Smooth muscle cell (in vitro differentiated cells): ENCODE measurements at regions not wholly inside any gene's neighbourhood (a gene's known extent, or its start where the extent isn't known, plus 50 kb on each side); places are given as distances from the start of the nearest gene placed in this dataset.

Source experiments
- DNase-seq: peaks from one replicate; lab custom pipeline; 2025; ENCODE audit not compliant: unreplicated experiment; lab: John Stamatoyannopoulos, UW
- H2AFZ ChIP-seq: fragments of 200-600 bp; sonication (generic); 2 replicates; pipeline ENCODE4 v1.6.0; 2016; ENCODE audit warnings: antibody characterized with exemption, low read depth, mild to moderate bottlenecking
- H3F3A ChIP-seq: fragments of 200-600 bp; sonication (generic); 2 replicates; pipeline ENCODE4 v1.6.0; 2017; ENCODE audit warnings: antibody characterized with exemption, low read depth
- H3K27ac ChIP-seq: fragments of 200-600 bp; sonication (generic); 2 replicates; pipeline ENCODE4 v1.5.1; 2016; ENCODE audit warnings: low read depth, mild to moderate bottlenecking
- H3K27me3 ChIP-seq: fragments of 200-600 bp; sonication (generic); 2 replicates; pipeline ENCODE4 v1.6.1; 2016; ENCODE audit warnings: low read depth, mild to moderate bottlenecking
- H3K36me3 ChIP-seq: fragments of 200-600 bp; sonication (generic); 2 replicates; pipeline ENCODE4 v1.5.1; 2016; ENCODE audit warnings: low read depth
- H3K4me1 ChIP-seq: fragments of 200-600 bp; sonication (generic); 2 replicates; pipeline ENCODE4 v1.5.1; 2016; ENCODE audit warnings: low read depth
- H3K4me2 ChIP-seq: fragments of 200-600 bp; sonication (generic); 2 replicates; pipeline ENCODE4 v1.6.0; 2016; ENCODE audit warnings: mild to moderate bottlenecking
- H3K4me3 ChIP-seq: fragments of 200-600 bp; sonication (generic); 2 replicates; pipeline ENCODE4 v1.5.1; 2016; ENCODE audit warnings: mild to moderate bottlenecking
- H3K79me2 ChIP-seq: fragments of 200-600 bp; sonication (generic); 2 replicates; pipeline ENCODE4 v1.6.0; 2016; ENCODE audit warnings: low read depth, mild to moderate bottlenecking
- H3K9ac ChIP-seq: fragments of 200-600 bp; sonication (generic); 2 replicates; pipeline ENCODE4 v1.6.0; 2016; ENCODE audit warnings: low read depth
- H3K9me3 ChIP-seq: fragments of 200-600 bp; sonication (generic); replicated peaks from 2 replicates; pipeline ENCODE4 v1.5.1; 2016; ENCODE audit warnings: low read depth
- H4K20me1 ChIP-seq: fragments of 200-600 bp; sonication (generic); 2 replicates; pipeline ENCODE4 v1.6.0; 2016; ENCODE audit warnings: low read depth
- WGBS: methylation state at CpG from one replicate; pipeline ENCODE4 v1.1.7; 2016; ENCODE audit warnings: low lambda C conversion rate; 5-methylcytosine and 5-hydroxymethylcytosine counted together
- TF ChIP-seq, protein P1 (sequence below): fragments of 200-600 bp; sonication (generic); IDR thresholded peaks from 2 replicates; pipeline ENCODE4 v1.5.1; 2017; ENCODE audit warnings: borderline replicate concordance, mild to moderate bottlenecking, antibody characterized with exemption; ENCODE audit not compliant: insufficient read depth, poor library complexity, severe bottlenecking

DNA sequence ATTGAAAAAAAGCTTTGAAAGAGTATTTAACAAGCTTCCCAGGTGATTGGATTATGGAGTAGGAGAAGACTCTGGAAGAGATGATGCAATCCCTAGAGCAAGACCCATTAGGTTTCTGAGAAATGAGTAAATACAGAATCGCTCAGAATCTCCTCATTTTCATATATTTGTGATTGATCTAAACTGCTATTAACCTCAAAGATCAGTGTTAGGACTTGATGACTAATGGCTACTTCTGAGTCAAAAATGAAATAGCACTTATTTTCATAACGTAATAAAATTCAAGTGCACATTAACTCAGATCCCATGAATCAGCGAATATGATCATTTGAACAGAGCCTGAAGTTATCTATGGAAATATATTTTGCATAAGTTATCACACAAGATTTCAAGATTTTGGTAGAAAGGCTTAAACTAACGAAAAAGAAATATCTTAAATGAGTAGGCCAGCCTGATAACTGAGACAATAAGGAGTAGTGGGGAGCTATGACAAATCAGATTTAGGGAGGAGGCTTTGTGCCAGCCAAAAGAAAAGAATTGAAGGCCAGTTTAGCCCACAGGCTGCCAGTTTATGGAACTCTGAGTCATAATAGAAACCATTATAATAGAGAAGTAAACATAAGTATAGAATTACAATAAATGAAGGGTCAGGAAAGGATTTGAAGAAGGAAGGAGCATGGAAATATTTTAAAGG lies 106.7 kb upstream of the OSMR start:
- no peak for DNase-seq
- no peak overlapping the region for H3K4me3 ChIP-seq
- H3K27me3 ChIP-seq, result no peaks in the 10 kb centered on the region
- no peaks in the 10 kb centered on the region for H3K9me3 ChIP-seq
- H2AFZ ChIP-seq, result no peak overlapping the region
- TF ChIP-seq, protein P1, sequence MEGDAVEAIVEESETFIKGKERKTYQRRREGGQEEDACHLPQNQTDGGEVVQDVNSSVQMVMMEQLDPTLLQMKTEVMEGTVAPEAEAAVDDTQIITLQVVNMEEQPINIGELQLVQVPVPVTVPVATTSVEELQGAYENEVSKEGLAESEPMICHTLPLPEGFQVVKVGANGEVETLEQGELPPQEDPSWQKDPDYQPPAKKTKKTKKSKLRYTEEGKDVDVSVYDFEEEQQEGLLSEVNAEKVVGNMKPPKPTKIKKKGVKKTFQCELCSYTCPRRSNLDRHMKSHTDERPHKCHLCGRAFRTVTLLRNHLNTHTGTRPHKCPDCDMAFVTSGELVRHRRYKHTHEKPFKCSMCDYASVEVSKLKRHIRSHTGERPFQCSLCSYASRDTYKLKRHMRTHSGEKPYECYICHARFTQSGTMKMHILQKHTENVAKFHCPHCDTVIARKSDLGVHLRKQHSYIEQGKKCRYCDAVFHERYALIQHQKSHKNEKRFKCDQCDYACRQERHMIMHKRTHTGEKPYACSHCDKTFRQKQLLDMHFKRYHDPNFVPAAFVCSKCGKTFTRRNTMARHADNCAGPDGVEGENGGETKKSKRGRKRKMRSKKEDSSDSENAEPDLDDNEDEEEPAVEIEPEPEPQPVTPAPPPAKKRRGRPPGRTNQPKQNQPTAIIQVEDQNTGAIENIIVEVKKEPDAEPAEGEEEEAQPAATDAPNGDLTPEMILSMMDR, result no peak
- H3F3A ChIP-seq, result no peaks in the 10 kb centered on the region
- H3K4me2 ChIP-seq, result no peak overlapping the region
- H3K4me1 ChIP-seq, result no peaks in the 10 kb centered on the region
- WGBS, result 94% methylated on average over 4 of the region's 4 CpGs
- no peak overlapping the region for H3K27ac ChIP-seq
- no peak overlapping the region for H3K9ac ChIP-seq
- H3K36me3 ChIP-seq, result no peaks in the 10 kb centered on the region
- H4K20me1 ChIP-seq, result no peaks in the 10 kb centered on the region
- no peaks in the 10 kb centered on the region for H3K79me2 ChIP-seq

DNA sequence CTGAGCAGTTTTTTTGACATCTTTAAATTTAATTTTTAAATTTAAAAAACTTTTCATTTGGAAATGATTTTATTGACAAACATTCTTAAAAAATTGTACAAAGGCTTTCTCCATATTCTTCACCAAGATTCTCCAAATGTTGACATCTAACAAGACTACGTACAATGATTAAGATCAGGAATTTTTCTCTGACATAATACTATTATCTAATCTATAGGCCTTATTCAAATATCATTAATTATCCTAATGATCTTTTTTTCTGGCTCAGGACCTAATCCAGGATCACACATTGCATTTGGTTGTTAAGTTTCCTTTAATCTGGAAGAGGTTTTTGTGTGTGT lies 106.1 kb upstream of the OSMR start:
- no peaks in the 10 kb centered on the region for H3F3A ChIP-seq
- TF ChIP-seq, protein P1, result no peak
- no peaks in the 10 kb centered on the region for H3K36me3 ChIP-seq
- no peak overlapping the region for H3K4me2 ChIP-seq
- no peaks in the 10 kb centered on the region for H4K20me1 ChIP-seq
- H3K9ac ChIP-seq, result no peak overlapping the region
- no peaks in the 10 kb centered on the region for H3K4me1 ChIP-seq
- H3K4me3 ChIP-seq, result no peak overlapping the region
- no peaks in the 10 kb centered on the region for H3K9me3 ChIP-seq
- no peak overlapping the region for H2AFZ ChIP-seq
- no peak overlapping the region for H3K27ac ChIP-seq
- 93% methylated on average over 1 of the region's 1 CpG for WGBS
- no peaks in the 10 kb centered on the region for H3K27me3 ChIP-seq
- no peaks in the 10 kb centered on the region for H3K79me2 ChIP-seq
- no peak for DNase-seq

DNA sequence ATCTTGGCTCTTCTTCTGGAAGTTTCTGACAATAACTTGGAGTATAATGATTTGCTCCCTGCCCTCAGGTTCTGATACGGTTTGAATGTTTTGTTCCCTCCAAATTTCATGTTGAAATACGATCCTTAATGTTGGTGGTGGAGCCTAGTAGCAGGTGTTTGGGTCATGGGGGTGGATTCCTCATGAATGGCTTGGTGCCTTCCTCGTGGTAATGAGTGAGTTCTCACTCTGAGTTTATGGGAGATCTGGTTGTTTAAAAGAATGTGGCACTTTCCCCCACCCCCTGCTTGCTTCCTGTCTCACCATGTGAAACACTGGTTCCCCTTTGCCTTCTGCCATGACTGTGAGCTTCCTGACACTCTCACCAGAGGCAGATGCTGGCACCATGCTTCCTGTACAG lies 103.0 kb upstream of the OSMR start:
- Histone ChIP-seq H4K20me1 (no peaks in the 10 kb centered on the region), H3K4me2 (no peak overlapping the region), H3K4me1 (no peaks in the 10 kb centered on the region), H3K27ac (no peak overlapping the region), H3K9me3 (no peaks in the 10 kb centered on the region), H3K36me3 (no peaks in the 10 kb centered on the region), H3K27me3 (no peaks in the 10 kb centered on the region), H3F3A (no peaks in the 10 kb centered on the region), H3K9ac (no peak overlapping the region), H3K79me2 (no peaks in the 10 kb centered on the region), H2AFZ (no peak overlapping the region), H3K4me3 (no peak overlapping the region)
- TF ChIP-seq, protein P1, result no peak
- 80% methylated on average over 3 of the region's 3 CpGs for WGBS
- no peak for DNase-seq

DNA sequence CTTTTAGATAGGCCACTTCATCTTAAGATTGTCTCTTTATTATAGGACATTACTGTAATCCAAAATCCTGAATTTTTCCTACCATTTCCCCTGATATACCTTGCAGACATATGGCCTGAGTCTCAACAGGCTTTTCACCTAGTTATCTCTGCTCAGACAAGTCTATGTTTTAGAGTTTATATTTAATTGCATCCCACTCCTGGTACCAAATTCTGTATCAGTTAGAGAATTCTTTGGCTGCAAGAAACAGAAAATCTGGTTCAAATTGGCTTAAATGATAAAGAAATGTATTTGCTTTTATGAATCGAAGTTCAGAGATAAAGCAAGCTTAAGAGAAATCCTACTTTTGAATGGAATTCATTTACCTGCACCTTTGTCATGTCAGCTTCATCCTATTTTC lies 102.2 kb upstream of the OSMR start:
- Histone ChIP-seq H3K4me1 (no peaks in the 10 kb centered on the region), H3K27ac (no peak overlapping the region), H2AFZ (no peak overlapping the region), H3K4me2 (no peak overlapping the region), H3K79me2 (no peaks in the 10 kb centered on the region), H3F3A (no peaks in the 10 kb centered on the region), H4K20me1 (no peaks in the 10 kb centered on the region), H3K9me3 (no peaks in the 10 kb centered on the region), H3K27me3 (no peaks in the 10 kb centered on the region), H3K4me3 (no peak overlapping the region), H3K9ac (no peak overlapping the region), H3K36me3 (no peaks in the 10 kb centered on the region)
- WGBS, result 76% methylated on average over 1 of the region's 1 CpG
- TF ChIP-seq, protein P1, result no peak
- DNase-seq, result no peak
